Parathyroid adenoma (tissue), 2 donors: ENCODE measurements at regions not wholly inside any gene's neighbourhood (a gene's known extent, or its start where the extent isn't known, plus 50 kb on each side); places are given as distances from the start of the nearest gene placed in this dataset.

Experiments used
- H2AFZ ChIP-seq: fragments of 300-600 bp; sonication (generic); one replicate; pipeline ENCODE4 v1.7.0; 2017; ENCODE audit warnings: antibody characterized with exemption, mild to moderate bottlenecking
- H3K27ac ChIP-seq: fragments of 300-600 bp; sonication (generic); one replicate; pipeline ENCODE4 v1.7.0; 2017
- H3K27me3 ChIP-seq: fragments of 300-600 bp; sonication (generic); one replicate; pipeline ENCODE4 v1.7.0; 2017; ENCODE audit warnings: low read length; ENCODE audit not compliant: control insufficient read depth, insufficient read depth
- H3K36me3 ChIP-seq: fragments of 300-600 bp; sonication (generic); one replicate; pipeline ENCODE4 v1.7.0; 2017; ENCODE audit warnings: low read length; ENCODE audit not compliant: control insufficient read depth, insufficient read depth
- H3K4me1 ChIP-seq: fragments of 300-600 bp; sonication (generic); one replicate; pipeline ENCODE4 v1.7.0; 2017; ENCODE audit warnings: control low read depth
- H3K4me2 ChIP-seq: fragments of 300-600 bp; sonication (generic); one replicate; pipeline ENCODE4 v1.7.0; 2017; ENCODE audit warnings: low read length
- H3K4me3 ChIP-seq: fragments of 300-600 bp; sonication (generic); one replicate; pipeline ENCODE4 v1.7.0; 2017; ENCODE audit warnings: low read depth, low read length
- H3K79me2 ChIP-seq: fragments of 300-600 bp; sonication (generic); one replicate; pipeline ENCODE4 v1.7.0; 2017; ENCODE audit warnings: control low read depth
- H3K9ac ChIP-seq: fragments of 300-600 bp; sonication (generic); one replicate; pipeline ENCODE4 v1.7.0; 2017; ENCODE audit warnings: mild to moderate bottlenecking
- H3K9me3 ChIP-seq: fragments of 300-600 bp; sonication (generic); one replicate; pipeline ENCODE4 v1.7.0; 2017; ENCODE audit warnings: low read length; ENCODE audit not compliant: control insufficient read depth
- TF ChIP-seq, protein P1 (sequence below): fragments of 300-600 bp; sonication (generic); IDR thresholded peaks from one replicate; pipeline ENCODE4 v1.7.0; 2017; ENCODE audit warnings: antibody characterized with exemption, mild to moderate bottlenecking
- donor health status: primary hyperparathyroidism.

DNA sequence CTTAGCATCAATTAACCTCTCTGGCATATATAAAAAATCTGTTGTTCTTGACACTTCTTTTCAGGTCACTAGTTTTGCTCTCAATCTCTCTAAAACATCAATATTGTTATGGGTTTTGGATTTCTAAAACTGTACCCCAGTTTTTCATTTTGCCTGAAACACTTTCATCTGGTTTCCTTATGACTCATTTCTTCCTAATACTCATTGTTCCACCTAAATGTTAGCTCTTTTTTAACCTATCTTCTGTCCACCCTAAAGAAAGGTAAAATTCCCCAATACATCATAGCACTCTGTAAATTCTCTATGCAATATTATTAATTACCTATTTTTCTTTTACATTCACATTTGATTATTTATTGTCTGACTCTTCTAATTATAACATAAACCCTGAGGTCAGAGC is 575.5 kb upstream of the NDST4 start:
- Histone ChIP-seq H3K9me3 (no peaks in the 10 kb centered on the region), H3K9ac (no peak overlapping the region), H2AFZ (no peak overlapping the region), H3K4me3 (no peak overlapping the region), H3K4me1 (no peaks in the 10 kb centered on the region), H3K4me2 (no peak overlapping the region), H3K27me3 (no peaks in the 10 kb centered on the region), H3K36me3 (no peaks in the 10 kb centered on the region), H3K27ac (no peak overlapping the region), H3K79me2 (no peaks in the 10 kb centered on the region)
- TF ChIP-seq, protein P1, sequence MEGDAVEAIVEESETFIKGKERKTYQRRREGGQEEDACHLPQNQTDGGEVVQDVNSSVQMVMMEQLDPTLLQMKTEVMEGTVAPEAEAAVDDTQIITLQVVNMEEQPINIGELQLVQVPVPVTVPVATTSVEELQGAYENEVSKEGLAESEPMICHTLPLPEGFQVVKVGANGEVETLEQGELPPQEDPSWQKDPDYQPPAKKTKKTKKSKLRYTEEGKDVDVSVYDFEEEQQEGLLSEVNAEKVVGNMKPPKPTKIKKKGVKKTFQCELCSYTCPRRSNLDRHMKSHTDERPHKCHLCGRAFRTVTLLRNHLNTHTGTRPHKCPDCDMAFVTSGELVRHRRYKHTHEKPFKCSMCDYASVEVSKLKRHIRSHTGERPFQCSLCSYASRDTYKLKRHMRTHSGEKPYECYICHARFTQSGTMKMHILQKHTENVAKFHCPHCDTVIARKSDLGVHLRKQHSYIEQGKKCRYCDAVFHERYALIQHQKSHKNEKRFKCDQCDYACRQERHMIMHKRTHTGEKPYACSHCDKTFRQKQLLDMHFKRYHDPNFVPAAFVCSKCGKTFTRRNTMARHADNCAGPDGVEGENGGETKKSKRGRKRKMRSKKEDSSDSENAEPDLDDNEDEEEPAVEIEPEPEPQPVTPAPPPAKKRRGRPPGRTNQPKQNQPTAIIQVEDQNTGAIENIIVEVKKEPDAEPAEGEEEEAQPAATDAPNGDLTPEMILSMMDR: no peak

DNA sequence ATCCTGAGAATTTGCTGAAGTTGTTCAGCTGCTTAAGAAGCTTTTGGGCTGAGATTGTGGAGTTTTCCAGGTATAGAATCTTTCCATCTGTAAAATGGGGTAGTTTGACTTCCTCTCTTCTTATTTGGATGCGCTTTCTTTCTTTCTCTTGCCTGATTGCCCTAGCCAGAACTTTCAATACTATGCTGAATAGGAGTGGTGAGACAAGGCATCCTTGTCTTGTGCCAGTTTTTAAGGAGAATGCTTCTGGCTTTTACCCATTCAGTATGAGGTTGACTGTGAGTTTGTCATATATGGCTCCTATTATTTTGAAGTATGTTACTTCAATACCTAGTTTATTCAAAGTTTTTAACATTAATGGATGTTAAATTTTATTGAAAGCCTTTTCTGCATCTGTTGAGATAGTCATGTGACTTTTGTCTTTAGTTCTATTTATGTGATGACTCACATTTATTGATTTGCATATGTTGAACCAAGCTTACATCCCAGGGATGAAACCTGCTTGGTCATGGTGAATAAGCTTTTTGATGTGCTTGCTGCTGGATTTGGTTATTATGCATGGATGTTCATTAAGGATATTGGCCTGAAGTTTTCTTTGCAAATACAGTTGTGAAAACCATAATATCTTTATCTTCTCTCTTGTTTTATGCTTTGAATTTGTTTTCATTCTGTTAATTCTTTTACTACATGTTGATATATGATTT is 573.8 kb upstream of the NDST4 start:
- H3K4me3 ChIP-seq: no peak overlapping the region
- H3K27me3 ChIP-seq: no peaks in the 10 kb centered on the region
- no peaks in the 10 kb centered on the region for H3K79me2 ChIP-seq
- no peaks in the 10 kb centered on the region for H3K9me3 ChIP-seq
- no peaks in the 10 kb centered on the region for H3K4me1 ChIP-seq
- H3K27ac ChIP-seq: no peak overlapping the region
- H3K4me2 ChIP-seq: no peak overlapping the region
- no peak overlapping the region for H3K9ac ChIP-seq
- H2AFZ ChIP-seq: no peak overlapping the region
- TF ChIP-seq, protein P1: no peak
- no peaks in the 10 kb centered on the region for H3K36me3 ChIP-seq

DNA sequence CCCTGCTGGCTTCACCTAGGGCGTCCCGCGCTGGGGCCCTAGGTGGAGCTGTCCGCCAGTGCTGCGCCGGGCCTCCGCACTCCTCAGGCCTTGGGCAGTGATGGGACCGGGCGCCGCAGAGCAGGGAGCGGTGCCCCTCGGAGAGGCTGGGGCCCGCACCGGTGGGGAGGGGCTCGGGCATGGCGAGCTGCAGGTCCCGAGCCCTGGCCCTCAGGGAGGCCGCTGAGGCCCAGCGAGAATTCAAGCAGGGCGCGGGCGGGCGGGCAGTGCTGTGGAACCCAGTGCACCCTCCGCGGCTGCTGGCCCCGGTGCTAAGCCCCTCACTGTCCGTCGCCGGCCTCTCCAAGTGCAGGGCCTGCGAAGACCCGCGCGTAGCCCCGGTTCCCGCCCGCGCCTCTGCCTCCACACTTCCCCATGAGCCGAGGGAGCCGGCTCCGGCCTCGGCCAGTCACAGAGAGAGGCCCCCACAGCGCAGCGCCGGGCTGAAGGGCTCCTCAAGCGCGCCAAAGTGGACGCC is 565.1 kb upstream of the NDST4 start:
- H3K4me2 ChIP-seq: no peak overlapping the region
- no peak overlapping the region for H2AFZ ChIP-seq
- H3K27ac ChIP-seq: no peak overlapping the region
- no peaks in the 10 kb centered on the region for H3K27me3 ChIP-seq
- H3K9ac ChIP-seq: no peak overlapping the region
- H3K4me3 ChIP-seq: no peak overlapping the region
- H3K4me1 ChIP-seq: no peaks in the 10 kb centered on the region
- no peaks in the 10 kb centered on the region for H3K36me3 ChIP-seq
- TF ChIP-seq, protein P1: no peak
- H3K79me2 ChIP-seq: no peaks in the 10 kb centered on the region
- H3K9me3 ChIP-seq: no peaks in the 10 kb centered on the region

DNA sequence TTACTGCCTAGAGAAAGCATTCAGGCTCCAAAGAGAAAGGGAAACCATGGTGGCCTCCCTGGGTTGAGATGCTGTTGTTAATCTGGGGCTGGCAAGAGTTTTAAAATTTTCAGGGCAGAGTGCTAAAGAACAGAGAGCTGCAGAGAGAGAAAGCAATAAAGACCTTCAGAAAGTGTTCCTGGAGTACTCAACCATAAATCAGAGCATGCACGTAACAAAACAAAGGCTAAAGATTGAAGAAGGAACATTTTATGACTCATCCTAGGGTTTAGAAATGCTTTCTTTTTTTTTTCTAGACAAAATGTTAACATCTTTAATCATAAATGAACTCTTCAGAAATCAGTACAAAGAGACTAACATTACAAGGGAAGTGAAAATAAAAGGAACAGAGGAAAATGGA is 562.3 kb upstream of the NDST4 start:
- Histone ChIP-seq H3K4me2 (no peak overlapping the region), H3K4me1 (no peaks in the 10 kb centered on the region), H3K9ac (no peak overlapping the region), H3K79me2 (no peaks in the 10 kb centered on the region), H3K36me3 (no peaks in the 10 kb centered on the region), H3K9me3 (no peaks in the 10 kb centered on the region), H2AFZ (no peak overlapping the region), H3K4me3 (no peak overlapping the region), H3K27me3 (no peaks in the 10 kb centered on the region), H3K27ac (no peak overlapping the region)
- TF ChIP-seq, protein P1: no peak

DNA sequence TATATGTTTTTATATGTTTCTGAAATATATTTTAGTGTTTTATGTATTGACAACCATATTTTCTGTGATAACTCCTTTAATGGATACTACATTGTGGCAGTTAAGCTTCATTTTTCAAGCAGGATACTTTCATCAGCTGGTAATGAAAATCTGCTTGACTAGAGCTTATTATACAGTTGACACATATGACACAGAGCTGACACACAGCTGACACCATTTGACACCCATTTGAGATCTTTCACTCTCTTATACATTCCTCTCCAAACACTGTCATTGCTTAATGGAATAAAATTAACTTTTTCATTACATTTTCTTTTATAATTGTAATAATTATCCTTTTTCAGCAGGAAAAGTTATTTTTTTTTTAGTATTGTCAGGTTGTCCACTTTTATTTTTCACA is 561.1 kb upstream of the NDST4 start:
- no peak overlapping the region for H3K9ac ChIP-seq
- no peaks in the 10 kb centered on the region for H3K9me3 ChIP-seq
- H3K79me2 ChIP-seq: no peaks in the 10 kb centered on the region
- H3K4me2 ChIP-seq: no peak overlapping the region
- no peak overlapping the region for H3K4me3 ChIP-seq
- H2AFZ ChIP-seq: no peak overlapping the region
- H3K27ac ChIP-seq: no peak overlapping the region
- H3K36me3 ChIP-seq: no peaks in the 10 kb centered on the region
- no peaks in the 10 kb centered on the region for H3K4me1 ChIP-seq
- no peaks in the 10 kb centered on the region for H3K27me3 ChIP-seq
- TF ChIP-seq, protein P1: no peak
